ENCODE measurements at regions not wholly inside any gene's neighbourhood (a gene's known extent, or its start where the extent isn't known, plus 50 kb on each side); places are given as distances from the start of the nearest gene placed in this dataset.

DNA sequence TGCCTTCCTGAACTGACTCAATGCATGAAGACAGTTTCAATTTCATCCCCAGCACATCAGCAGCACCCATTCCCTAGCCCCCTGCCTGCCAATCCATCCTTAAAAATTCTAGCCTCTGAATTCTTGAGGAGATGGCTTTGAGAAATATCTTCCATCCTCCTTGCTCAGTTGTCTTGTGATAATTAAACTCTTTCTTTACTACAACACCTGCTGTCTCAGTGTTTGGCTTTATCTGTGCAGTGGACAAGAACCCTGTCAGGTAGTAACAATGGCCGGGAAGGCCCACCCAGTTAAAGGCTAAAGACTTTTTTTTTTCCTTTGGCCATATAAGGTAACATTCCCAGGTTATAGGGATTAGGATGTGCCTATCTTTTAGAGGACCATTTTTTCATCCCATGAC lies 114.4 kb upstream of the NAP1L1 start:
- no TSS peak for BruUV-seq (replicated peaks)
- Histone ChIP-seq H3K9me3 (ENCODE audit: control insufficient read depth, insufficient read depth, low read depth, low read length) (peaks cover 8% of the 10 kb centered on the region; the same call in 1 of the 2 replicates), H3K27ac (ENCODE audit: low read length) (no peak overlapping the region), H3K27me3 (ENCODE audit: control insufficient read depth, insufficient read depth, low read length) (no peaks in the 10 kb centered on the region), H3K4me3 (ENCODE audit: low read depth in 2 of 2, low read length in 2 of 2) (no peak overlapping the region), H3K4me1 (ENCODE audit: control insufficient read depth, insufficient read depth, low read length) (no peaks in the 10 kb centered on the region), H3K36me3 (ENCODE audit: control insufficient read depth, insufficient read depth, low read length) (no peaks in the 10 kb centered on the region)
- intact Hi-C loops (cut with micrococcal nuclease; ENCODE audit: unreplicated experiment) = no loop called here
- CTCF ChIA-PET = no interaction called here
- POLR2A ChIA-PET = no interaction called here
- in situ Hi-C loops (cut with HindIII; ENCODE audit: low pct_unique_long_range_greater_than_20kb, low sequenced_read_pairs) = no loop called here
- DNase-seq (ENCODE audit: low read depth, low spot score) (no peak), ATAC-seq (no peak)
- TF ChIP-seq, protein P1, sequence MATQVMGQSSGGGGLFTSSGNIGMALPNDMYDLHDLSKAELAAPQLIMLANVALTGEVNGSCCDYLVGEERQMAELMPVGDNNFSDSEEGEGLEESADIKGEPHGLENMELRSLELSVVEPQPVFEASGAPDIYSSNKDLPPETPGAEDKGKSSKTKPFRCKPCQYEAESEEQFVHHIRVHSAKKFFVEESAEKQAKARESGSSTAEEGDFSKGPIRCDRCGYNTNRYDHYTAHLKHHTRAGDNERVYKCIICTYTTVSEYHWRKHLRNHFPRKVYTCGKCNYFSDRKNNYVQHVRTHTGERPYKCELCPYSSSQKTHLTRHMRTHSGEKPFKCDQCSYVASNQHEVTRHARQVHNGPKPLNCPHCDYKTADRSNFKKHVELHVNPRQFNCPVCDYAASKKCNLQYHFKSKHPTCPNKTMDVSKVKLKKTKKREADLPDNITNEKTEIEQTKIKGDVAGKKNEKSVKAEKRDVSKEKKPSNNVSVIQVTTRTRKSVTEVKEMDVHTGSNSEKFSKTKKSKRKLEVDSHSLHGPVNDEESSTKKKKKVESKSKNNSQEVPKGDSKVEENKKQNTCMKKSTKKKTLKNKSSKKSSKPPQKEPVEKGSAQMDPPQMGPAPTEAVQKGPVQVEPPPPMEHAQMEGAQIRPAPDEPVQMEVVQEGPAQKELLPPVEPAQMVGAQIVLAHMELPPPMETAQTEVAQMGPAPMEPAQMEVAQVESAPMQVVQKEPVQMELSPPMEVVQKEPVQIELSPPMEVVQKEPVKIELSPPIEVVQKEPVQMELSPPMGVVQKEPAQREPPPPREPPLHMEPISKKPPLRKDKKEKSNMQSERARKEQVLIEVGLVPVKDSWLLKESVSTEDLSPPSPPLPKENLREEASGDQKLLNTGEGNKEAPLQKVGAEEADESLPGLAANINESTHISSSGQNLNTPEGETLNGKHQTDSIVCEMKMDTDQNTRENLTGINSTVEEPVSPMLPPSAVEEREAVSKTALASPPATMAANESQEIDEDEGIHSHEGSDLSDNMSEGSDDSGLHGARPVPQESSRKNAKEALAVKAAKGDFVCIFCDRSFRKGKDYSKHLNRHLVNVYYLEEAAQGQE (IDR thresholded peaks at IDR 0.05; ENCODE audit: insufficient read depth in 1 of 2, low read depth in 2 of 2, low read length in 1 of 2) = no peak
- TF ChIP-seq TCF7L2 (IDR thresholded peaks at IDR 0.05; ENCODE audit: low read depth, low read length) = no peak
- no peak for TF ChIP-seq POLR2AphosphoS5 (IDR thresholded peaks at IDR 0.05; ENCODE audit: low read depth, low read length)
- TF ChIP-seq SIN3A (IDR thresholded peaks at IDR 0.05; ENCODE audit: borderline replicate concordance, insufficient read depth, low read depth, low read length) = no peak
- TF ChIP-seq, protein P2, sequence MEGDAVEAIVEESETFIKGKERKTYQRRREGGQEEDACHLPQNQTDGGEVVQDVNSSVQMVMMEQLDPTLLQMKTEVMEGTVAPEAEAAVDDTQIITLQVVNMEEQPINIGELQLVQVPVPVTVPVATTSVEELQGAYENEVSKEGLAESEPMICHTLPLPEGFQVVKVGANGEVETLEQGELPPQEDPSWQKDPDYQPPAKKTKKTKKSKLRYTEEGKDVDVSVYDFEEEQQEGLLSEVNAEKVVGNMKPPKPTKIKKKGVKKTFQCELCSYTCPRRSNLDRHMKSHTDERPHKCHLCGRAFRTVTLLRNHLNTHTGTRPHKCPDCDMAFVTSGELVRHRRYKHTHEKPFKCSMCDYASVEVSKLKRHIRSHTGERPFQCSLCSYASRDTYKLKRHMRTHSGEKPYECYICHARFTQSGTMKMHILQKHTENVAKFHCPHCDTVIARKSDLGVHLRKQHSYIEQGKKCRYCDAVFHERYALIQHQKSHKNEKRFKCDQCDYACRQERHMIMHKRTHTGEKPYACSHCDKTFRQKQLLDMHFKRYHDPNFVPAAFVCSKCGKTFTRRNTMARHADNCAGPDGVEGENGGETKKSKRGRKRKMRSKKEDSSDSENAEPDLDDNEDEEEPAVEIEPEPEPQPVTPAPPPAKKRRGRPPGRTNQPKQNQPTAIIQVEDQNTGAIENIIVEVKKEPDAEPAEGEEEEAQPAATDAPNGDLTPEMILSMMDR (IDR thresholded peaks at IDR 0.05) = no peak

DNA sequence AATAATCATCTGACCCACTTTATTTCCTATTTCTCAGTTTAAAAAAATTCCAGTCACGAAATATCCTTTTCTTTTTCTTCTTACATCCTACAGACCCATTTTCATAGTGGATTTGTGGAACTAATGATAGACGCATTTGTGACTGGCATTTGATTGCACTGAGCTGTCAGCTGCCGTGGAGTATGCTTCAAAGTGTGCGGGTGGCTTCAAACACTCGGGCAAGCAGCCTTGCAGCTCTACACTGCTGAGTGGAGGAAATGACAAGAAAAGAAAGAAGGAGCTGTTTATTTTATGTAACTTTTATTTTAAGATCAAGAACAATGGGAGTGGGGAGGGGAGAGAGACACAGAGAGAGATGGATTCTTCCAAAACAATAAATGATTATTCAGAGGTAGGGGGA lies 112.8 kb upstream of the NAP1L1 start:
- POLR2A ChIA-PET = no interaction called here
- in situ Hi-C loops (cut with HindIII; ENCODE audit: low pct_unique_long_range_greater_than_20kb, low sequenced_read_pairs) = no loop called here

More for the DNA sequence above, 112.8 kb upstream of the NAP1L1 start:
- CTCF ChIA-PET = no interaction called here
- intact Hi-C loops (cut with micrococcal nuclease; ENCODE audit: unreplicated experiment) = no loop called here
- Histone ChIP-seq H3K4me3 (ENCODE audit: low read depth in 2 of 2, low read length in 2 of 2) (no peak overlapping the region), H3K36me3 (ENCODE audit: control insufficient read depth, insufficient read depth, low read length) (no peaks in the 10 kb centered on the region), H3K9me3 (ENCODE audit: control insufficient read depth, insufficient read depth, low read depth, low read length) (peaks cover 8% of the 10 kb centered on the region; the same call in 1 of the 2 replicates), H3K4me1 (ENCODE audit: control insufficient read depth, insufficient read depth, low read length) (no peaks in the 10 kb centered on the region), H3K27ac (ENCODE audit: low read length) (no peak overlapping the region), H3K27me3 (ENCODE audit: control insufficient read depth, insufficient read depth, low read length) (no peaks in the 10 kb centered on the region)
- ATAC-seq (no peak), DNase-seq (ENCODE audit: low read depth, low spot score) (no peak)
- TF ChIP-seq SIN3A (IDR thresholded peaks at IDR 0.05; ENCODE audit: borderline replicate concordance, insufficient read depth, low read depth, low read length) = no peak
- TF ChIP-seq, protein P2 (IDR thresholded peaks at IDR 0.05) = no peak
- TF ChIP-seq, protein P1 (IDR thresholded peaks at IDR 0.05; ENCODE audit: insufficient read depth in 1 of 2, low read depth in 2 of 2, low read length in 1 of 2) = no peak
- BruUV-seq (replicated peaks) = no TSS peak

Measured in Panc1 (cell line).